MM.1S (cell line): ENCODE measurements at regions not wholly inside any gene's neighbourhood (a gene's known extent, or its start where the extent isn't known, plus 50 kb on each side); places are given as distances from the start of the nearest gene placed in this dataset.

Experiments
- DNase-seq: peaks from one replicate; pipeline ENCODE4 v3.0.0-alpha.2; 2015
- H2AFZ ChIP-seq: fragments of 300-600 bp; sonication (generic); 2 replicates; pipeline ENCODE4 v1.6.0; 2016; ENCODE audit warnings: antibody characterized with exemption, low read length
- H3F3A ChIP-seq: fragments of 300-600 bp; sonication (generic); 2 replicates; pipeline ENCODE4 v1.6.1; 2016; ENCODE audit warnings: mild to moderate bottlenecking, antibody characterized with exemption, low read length, moderate library complexity, mixed read lengths; ENCODE audit not compliant: insufficient read depth
- H3K27ac ChIP-seq: fragments of 300-600 bp; sonication (generic); 2 replicates; pipeline ENCODE4 v1.5.1; 2016; ENCODE audit warnings: mild to moderate bottlenecking, low read length
- H3K27me3 ChIP-seq: fragments of 300-600 bp; sonication (generic); replicated peaks from 2 replicates; pipeline ENCODE4 v1.6.0; 2016; ENCODE audit warnings: low read length; ENCODE audit not compliant: insufficient read depth
- H3K36me3 ChIP-seq: fragments of 300-600 bp; sonication (generic); replicated peaks from 2 replicates; pipeline ENCODE4 v1.6.1; 2016; ENCODE audit warnings: mild to moderate bottlenecking, low read length, mixed read lengths; ENCODE audit not compliant: insufficient read depth
- H3K4me1 ChIP-seq: fragments of 300-600 bp; sonication (generic); 2 replicates; pipeline ENCODE4 v1.6.1; 2016; ENCODE audit warnings: low read length, mixed read lengths
- H3K4me2 ChIP-seq: fragments of 300-600 bp; sonication (generic); 2 replicates; pipeline ENCODE4 v1.6.0; 2016; ENCODE audit warnings: low read depth, low read length
- H3K4me3 ChIP-seq: fragments of 300-600 bp; sonication (generic); 2 replicates; pipeline ENCODE4 v1.5.1; 2016; ENCODE audit warnings: low read length, mixed read lengths
- H3K79me2 ChIP-seq: fragments of 300-600 bp; sonication (generic); 2 replicates; pipeline ENCODE4 v1.6.1; 2016; ENCODE audit warnings: mixed run types, low read length, mixed read lengths
- H3K9ac ChIP-seq: fragments of 300-600 bp; sonication (generic); 2 replicates; pipeline ENCODE4 v1.6.1; 2016; ENCODE audit warnings: low read length, mixed read lengths
- H3K9me2 ChIP-seq: fragments of 300-600 bp; sonication (generic); replicated peaks from 2 replicates; pipeline ENCODE4 v1.6.1; 2016; ENCODE audit warnings: mild to moderate bottlenecking, low read length, mixed read lengths; ENCODE audit not compliant: insufficient read depth
- H3K9me3 ChIP-seq: fragments of 300-600 bp; sonication (generic); replicated peaks from 2 replicates; pipeline ENCODE4 v1.6.1; 2016; ENCODE audit warnings: mild to moderate bottlenecking, low read length, mixed read lengths; ENCODE audit not compliant: insufficient read depth
- H4K20me1 ChIP-seq: fragments of 300-600 bp; sonication (generic); 2 replicates; pipeline ENCODE4 v1.6.1; 2016; ENCODE audit warnings: mild to moderate bottlenecking, low read length, moderate library complexity, mixed read lengths; ENCODE audit not compliant: insufficient read depth
- EZH2 ChIP-seq: fragments of 300-600 bp; sonication (generic); optimal IDR thresholded peaks from 2 replicates; pipeline ENCODE3; 2017; ENCODE audit warnings: low read depth, mild to moderate bottlenecking, antibody characterized with exemption, low read length, mixed read lengths
- EZH2phosphoT487 ChIP-seq: fragments of 300-600 bp; sonication (generic); IDR thresholded peaks from 2 replicates; pipeline ENCODE4 v1.6.1; 2018; ENCODE audit warnings: antibody characterized with exemption, low read length
- TF ChIP-seq, protein P1 (sequence below): fragments of 300-600 bp; sonication (generic); IDR thresholded peaks from 2 replicates; pipeline ENCODE4 v1.5.1; 2016; ENCODE audit warnings: antibody characterized with exemption, low read length, mixed read lengths

GRCh38 chr4:64581422-64581821 lies 172.2 kb upstream of the TECRL start:
- Histone ChIP-seq H3K4me3 (no peak overlapping the region), H2AFZ (no peak overlapping the region), H3K27me3 (no peaks in the 10 kb centered on the region), H3K4me2 (no peak overlapping the region), H4K20me1 (no peaks in the 10 kb centered on the region), H3K9me2 (no peaks in the 10 kb centered on the region), H3K79me2 (no peaks in the 10 kb centered on the region), H3K4me1 (no peaks in the 10 kb centered on the region), H3K36me3 (no peaks in the 10 kb centered on the region), H3K9me3 (no peaks in the 10 kb centered on the region), H3K9ac (no peak overlapping the region), H3F3A (no peaks in the 10 kb centered on the region), H3K27ac (no peak overlapping the region)
- no peak for DNase-seq
- TF ChIP-seq EZH2phosphoT487: no peak
- TF ChIP-seq EZH2: no peak
- TF ChIP-seq, protein P1, sequence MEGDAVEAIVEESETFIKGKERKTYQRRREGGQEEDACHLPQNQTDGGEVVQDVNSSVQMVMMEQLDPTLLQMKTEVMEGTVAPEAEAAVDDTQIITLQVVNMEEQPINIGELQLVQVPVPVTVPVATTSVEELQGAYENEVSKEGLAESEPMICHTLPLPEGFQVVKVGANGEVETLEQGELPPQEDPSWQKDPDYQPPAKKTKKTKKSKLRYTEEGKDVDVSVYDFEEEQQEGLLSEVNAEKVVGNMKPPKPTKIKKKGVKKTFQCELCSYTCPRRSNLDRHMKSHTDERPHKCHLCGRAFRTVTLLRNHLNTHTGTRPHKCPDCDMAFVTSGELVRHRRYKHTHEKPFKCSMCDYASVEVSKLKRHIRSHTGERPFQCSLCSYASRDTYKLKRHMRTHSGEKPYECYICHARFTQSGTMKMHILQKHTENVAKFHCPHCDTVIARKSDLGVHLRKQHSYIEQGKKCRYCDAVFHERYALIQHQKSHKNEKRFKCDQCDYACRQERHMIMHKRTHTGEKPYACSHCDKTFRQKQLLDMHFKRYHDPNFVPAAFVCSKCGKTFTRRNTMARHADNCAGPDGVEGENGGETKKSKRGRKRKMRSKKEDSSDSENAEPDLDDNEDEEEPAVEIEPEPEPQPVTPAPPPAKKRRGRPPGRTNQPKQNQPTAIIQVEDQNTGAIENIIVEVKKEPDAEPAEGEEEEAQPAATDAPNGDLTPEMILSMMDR: no peak

DNA sequence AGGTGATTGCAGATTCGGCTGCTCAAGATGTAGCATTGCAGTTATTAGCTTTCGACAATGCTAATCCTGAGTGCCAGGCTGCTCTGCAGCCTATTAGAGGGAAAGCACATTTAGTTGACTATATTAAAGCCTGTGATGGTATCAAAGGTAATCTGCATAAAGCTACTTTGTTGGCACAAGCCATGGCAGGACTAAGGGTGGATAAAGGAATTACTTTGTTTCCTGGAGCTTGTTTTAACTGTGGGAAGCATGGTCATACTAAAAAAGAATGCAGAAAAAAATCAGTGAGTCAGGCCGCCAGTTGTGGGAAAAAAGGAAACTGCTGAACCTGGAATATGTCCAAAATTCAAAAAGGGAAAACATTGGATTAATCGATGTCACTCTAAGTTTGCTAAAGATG lies 154.9 kb upstream of the TECRL start:
- Histone ChIP-seq H3K36me3 (no peaks in the 10 kb centered on the region), H3K9ac (no peak overlapping the region), H3K4me3 (no peak overlapping the region), H3F3A (no peaks in the 10 kb centered on the region), H3K27ac (no peak overlapping the region), H3K9me3 (no peaks in the 10 kb centered on the region), H3K4me1 (no peaks in the 10 kb centered on the region), H4K20me1 (no peaks in the 10 kb centered on the region), H3K4me2 (no peak overlapping the region), H3K9me2 (no peaks in the 10 kb centered on the region), H3K79me2 (no peaks in the 10 kb centered on the region), H2AFZ (no peak overlapping the region), H3K27me3 (no peaks in the 10 kb centered on the region)
- TF ChIP-seq EZH2 (no peak), EZH2phosphoT487 (no peak)
- TF ChIP-seq, protein P1: no peak
- no peak for DNase-seq

GRCh38 chr4:64559571-64559970 lies 150.3 kb upstream of the TECRL start:
- Histone ChIP-seq H2AFZ (no peak overlapping the region), H3K4me1 (no peaks in the 10 kb centered on the region), H3K9ac (no peak overlapping the region), H3K9me3 (no peaks in the 10 kb centered on the region), H3K27me3 (no peaks in the 10 kb centered on the region), H3F3A (no peaks in the 10 kb centered on the region), H3K36me3 (no peaks in the 10 kb centered on the region), H3K4me2 (no peak overlapping the region), H4K20me1 (no peaks in the 10 kb centered on the region), H3K27ac (no peak overlapping the region), H3K9me2 (no peaks in the 10 kb centered on the region), H3K79me2 (no peaks in the 10 kb centered on the region), H3K4me3 (no peak overlapping the region)
- no peak for DNase-seq
- TF ChIP-seq, protein P1: no peak
- TF ChIP-seq EZH2phosphoT487: no peak
- TF ChIP-seq EZH2: no peak
